22Rv1 (cell line): ENCODE measurements at regions not wholly inside any gene's neighbourhood (a gene's known extent, or its start where the extent isn't known, plus 50 kb on each side); places are given as distances from the start of the nearest gene placed in this dataset.

Experiments
- H3K27ac ChIP-seq: fragments of 450-650 bp; 2 replicates; pipeline ENCODE4 v1.5.1; 2017
- ZFX ChIP-seq: fragments of 450-650 bp; IDR thresholded peaks from 2 replicates; pipeline ENCODE4 v1.6.1; 2017; ENCODE audit warnings: antibody characterized with exemption, borderline replicate concordance
- TF ChIP-seq, protein P1 (sequence below): fragments of 450-650 bp; IDR thresholded peaks from 2 replicates; pipeline ENCODE4 v1.5.1; 2017; ENCODE audit warnings: mild to moderate bottlenecking

DNA sequence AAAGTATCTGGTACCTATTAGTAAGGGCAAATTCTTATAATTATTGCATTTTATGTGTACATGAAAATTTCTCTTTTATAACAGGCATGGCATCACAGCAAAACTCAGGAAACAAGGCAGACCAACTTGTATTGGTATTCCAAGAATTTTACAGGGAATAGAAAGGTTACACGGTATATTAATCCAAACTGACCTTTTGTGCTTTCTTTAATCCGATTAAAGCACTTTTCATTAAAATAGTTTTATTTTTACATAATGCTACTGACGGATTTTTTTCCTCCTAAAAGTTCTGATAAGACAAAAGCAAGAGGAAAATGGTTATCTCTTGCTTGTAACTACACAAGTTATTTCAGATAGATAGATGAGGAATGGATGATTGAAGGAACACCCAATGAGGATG is 137.0 kb upstream of the SLCO3A1 start:
- TF ChIP-seq, protein P1, sequence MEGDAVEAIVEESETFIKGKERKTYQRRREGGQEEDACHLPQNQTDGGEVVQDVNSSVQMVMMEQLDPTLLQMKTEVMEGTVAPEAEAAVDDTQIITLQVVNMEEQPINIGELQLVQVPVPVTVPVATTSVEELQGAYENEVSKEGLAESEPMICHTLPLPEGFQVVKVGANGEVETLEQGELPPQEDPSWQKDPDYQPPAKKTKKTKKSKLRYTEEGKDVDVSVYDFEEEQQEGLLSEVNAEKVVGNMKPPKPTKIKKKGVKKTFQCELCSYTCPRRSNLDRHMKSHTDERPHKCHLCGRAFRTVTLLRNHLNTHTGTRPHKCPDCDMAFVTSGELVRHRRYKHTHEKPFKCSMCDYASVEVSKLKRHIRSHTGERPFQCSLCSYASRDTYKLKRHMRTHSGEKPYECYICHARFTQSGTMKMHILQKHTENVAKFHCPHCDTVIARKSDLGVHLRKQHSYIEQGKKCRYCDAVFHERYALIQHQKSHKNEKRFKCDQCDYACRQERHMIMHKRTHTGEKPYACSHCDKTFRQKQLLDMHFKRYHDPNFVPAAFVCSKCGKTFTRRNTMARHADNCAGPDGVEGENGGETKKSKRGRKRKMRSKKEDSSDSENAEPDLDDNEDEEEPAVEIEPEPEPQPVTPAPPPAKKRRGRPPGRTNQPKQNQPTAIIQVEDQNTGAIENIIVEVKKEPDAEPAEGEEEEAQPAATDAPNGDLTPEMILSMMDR, result no peak
- no peak for TF ChIP-seq ZFX
- no peak overlapping the region for H3K27ac ChIP-seq

GRCh38 chr15:91717811-91718210 is 135.7 kb upstream of the SLCO3A1 start:
- H3K27ac ChIP-seq, result no peak overlapping the region
- TF ChIP-seq, protein P1, result no peak
- no peak for TF ChIP-seq ZFX

- TF ChIP-seq ZFX, result no peak
- TF ChIP-seq, protein P1, result no peak
- no peak overlapping the region for H3K27ac ChIP-seq
Measured at GRCh38 chr15:91723959-91724358, 129.5 kb upstream of the SLCO3A1 start.

DNA sequence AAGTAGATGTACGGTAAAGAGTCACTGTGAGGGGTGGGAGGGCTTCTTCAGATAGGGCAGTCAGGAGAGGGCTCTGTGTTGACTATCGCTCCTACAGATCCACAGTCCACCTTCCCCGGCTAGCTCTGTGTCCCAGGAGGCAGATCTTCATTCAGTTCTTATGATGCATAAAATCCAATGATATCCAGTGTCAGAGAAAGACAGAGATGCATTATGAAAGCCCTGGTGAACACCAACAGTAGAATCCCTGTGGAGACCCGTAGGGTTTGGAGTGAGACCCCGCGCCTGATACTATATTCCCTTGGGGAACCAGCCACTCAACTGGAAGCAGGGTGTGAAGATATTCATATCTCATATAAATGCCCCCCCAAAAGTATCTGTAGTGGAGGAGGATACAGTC is 119.8 kb upstream of the SLCO3A1 start:
- TF ChIP-seq, protein P1, result no peak
- TF ChIP-seq ZFX, result no peak
- H3K27ac ChIP-seq, result no peak overlapping the region

DNA sequence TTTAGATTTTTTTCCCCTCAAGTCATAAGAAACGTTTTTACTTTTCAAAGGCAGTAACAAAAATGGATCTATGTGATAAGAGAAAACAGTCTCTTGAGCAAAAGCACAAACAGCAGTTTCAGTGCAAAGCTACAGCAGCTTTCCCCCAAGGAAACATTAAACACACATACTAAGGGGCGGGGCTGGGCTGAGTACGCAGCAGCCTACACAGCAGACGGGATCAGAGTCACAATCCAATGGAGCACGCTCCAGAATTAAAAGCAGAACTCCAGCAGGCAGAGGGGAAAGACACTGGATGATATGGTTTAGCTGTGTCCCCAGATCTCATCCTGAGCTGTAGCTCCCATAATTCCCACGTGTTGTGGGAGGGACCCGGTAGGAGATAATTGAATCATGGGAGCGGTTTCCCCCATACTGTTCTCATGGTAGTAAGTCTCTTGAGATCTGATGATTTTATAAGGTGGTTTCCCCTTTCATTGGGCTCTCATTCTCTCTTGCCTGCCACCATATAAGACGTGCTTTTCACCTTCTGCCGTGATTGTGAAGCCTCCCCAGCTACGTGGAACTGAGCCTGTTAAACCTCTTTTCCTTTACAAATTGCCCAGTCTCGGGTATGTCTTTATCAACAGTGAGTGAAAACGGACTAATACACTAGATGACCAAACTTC is 116.2 kb upstream of the SLCO3A1 start:
- TF ChIP-seq, protein P1, result no peak
- no peak for TF ChIP-seq ZFX

GRCh38 chr15:91741986-91742385 is 111.5 kb upstream of the SLCO3A1 start:
- no peak overlapping the region for H3K27ac ChIP-seq
- no peak for TF ChIP-seq ZFX
- TF ChIP-seq, protein P1, result no peak

More for the DNA sequence above, 116.2 kb upstream of the SLCO3A1 start:
- no peak overlapping the region for H3K27ac ChIP-seq

- TF ChIP-seq ZFX, result no peak
- TF ChIP-seq, protein P1, result no peak
- H3K27ac ChIP-seq, result no peak overlapping the region
Measured at GRCh38 chr15:91751611-91752010, 101.9 kb upstream of the SLCO3A1 start.
